ENCODE measurements at regions not wholly inside any gene's neighbourhood (a gene's known extent, or its start where the extent isn't known, plus 50 kb on each side); places are given as distances from the start of the nearest gene placed in this dataset.
"Not testable (repeated sequence)": the region's sequence is repeated elsewhere in the genome, so short reads cannot be mapped to it uniquely, and the experiment has no call there.

DNA sequence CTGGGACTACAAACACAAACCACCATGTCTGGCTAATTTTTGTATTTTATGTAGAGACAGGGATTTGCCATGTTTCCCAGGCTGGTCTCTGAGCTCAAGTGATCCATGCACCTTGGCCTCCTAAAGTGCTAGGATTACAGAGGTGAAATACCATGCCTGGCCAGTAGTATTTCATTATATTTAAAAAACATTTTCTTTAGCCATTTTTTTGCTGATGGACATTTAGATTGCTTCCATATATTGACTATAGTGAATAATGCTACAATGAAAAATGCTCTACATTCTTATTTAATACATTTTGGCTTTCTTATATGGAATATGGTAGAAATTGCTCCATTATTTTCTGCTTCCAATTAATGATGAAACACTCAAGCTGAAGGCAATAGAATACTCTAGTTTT, 1439.7 kb downstream of the FSTL5 start:
- DNase-seq (ENCODE audit: low read depth): no peak
- TF ChIP-seq, protein P1, sequence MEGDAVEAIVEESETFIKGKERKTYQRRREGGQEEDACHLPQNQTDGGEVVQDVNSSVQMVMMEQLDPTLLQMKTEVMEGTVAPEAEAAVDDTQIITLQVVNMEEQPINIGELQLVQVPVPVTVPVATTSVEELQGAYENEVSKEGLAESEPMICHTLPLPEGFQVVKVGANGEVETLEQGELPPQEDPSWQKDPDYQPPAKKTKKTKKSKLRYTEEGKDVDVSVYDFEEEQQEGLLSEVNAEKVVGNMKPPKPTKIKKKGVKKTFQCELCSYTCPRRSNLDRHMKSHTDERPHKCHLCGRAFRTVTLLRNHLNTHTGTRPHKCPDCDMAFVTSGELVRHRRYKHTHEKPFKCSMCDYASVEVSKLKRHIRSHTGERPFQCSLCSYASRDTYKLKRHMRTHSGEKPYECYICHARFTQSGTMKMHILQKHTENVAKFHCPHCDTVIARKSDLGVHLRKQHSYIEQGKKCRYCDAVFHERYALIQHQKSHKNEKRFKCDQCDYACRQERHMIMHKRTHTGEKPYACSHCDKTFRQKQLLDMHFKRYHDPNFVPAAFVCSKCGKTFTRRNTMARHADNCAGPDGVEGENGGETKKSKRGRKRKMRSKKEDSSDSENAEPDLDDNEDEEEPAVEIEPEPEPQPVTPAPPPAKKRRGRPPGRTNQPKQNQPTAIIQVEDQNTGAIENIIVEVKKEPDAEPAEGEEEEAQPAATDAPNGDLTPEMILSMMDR (IDR thresholded peaks at IDR 0.05; ENCODE audit: low read depth, low read length, missing control alignments): no peak
- H3K4me3 ChIP-seq (ENCODE audit: low read depth, low read length): no peak overlapping the region

DNA sequence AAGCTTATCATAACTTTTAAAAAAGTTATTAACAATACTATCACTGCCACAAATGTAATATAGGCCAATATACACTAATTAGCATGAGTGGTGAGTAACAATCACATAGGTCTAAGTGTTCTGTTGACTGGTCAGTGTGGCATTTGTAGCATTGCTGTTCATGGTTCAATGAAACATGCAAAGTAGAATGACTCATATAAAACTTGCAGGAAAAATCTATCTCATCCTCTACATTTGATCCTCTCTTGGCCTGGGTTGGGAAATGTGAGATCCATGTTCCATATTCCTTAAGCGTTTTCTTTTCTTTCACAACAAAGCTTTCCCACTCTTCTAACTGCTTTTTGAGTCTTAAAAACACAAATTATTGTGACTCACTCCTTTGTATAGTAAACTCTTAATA, 1418.7 kb downstream of the FSTL5 start:
- TF ChIP-seq, protein P1 (IDR thresholded peaks at IDR 0.05; ENCODE audit: low read depth, low read length, missing control alignments): no peak
- no peak overlapping the region for H3K4me3 ChIP-seq (ENCODE audit: low read depth, low read length)
- no peak for DNase-seq (ENCODE audit: low read depth)

DNA sequence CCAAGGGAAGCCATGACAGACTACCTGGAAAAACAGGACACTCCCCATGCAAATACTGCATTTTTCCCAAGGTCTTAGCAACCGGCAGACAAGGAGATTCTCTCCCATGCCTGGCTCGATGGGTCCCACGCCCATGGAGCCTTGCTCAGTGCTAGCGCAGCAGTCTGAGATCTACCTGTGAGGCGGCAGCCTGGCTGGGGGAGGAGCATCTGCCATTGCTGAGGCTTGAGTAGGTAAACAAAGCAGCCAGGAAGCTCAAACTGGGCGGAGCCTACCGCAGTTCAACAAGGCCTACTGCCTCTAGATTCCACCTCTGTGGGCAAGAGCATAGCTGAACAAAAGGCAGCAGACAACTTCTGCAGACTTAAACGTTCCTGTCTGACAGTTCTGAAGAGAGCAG, 1417.2 kb downstream of the FSTL5 start:
- not testable (repeated sequence) for H3K4me3 ChIP-seq (ENCODE audit: low read depth, low read length); DNase-seq (ENCODE audit: low read depth)

DNA sequence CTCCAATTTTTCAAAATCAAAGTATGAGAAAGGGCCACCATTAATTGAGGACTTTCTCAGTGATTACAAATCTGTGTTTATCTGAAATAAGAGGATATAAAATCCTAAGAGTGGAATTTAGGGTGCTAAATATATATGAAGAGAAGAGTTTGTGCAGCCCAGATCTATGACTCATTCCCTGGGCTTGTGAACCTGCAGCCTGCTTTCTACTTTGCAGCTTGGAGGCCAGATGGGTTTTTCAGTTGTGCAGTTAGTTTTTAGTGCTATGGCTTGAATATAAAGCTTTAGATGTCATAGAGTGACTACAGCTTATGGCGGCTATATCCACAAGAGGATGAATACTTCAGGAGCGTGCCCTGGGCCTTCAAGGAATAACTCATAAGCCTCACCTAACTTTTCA, 1391.1 kb downstream of the FSTL5 start:
- TF ChIP-seq, protein P1 (IDR thresholded peaks at IDR 0.05; ENCODE audit: low read depth, low read length, missing control alignments): no peak
- H3K4me3 ChIP-seq (ENCODE audit: low read depth, low read length): no peak overlapping the region
- no peak for DNase-seq (ENCODE audit: low read depth)

DNA sequence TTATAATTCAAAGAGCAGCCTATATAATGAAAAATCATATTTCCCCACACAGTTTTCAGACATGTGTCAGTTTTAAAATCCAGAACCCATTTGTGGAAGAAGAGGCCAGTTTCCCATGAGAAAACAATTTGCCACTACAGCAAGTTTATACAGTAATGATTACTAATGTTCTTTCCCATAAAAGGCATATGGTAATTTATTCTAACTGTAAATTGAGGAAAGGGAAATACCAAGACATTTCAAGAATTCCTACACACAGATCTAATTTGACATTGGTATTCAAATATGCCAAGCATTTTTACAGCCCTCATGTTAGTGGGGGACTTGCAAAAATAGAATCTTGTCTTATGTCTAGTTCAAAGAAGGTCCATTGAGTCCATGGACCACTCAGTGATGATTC, 1368.6 kb downstream of the FSTL5 start:
- H3K4me3 ChIP-seq (ENCODE audit: low read depth, low read length): no peak overlapping the region
- TF ChIP-seq, protein P1 (IDR thresholded peaks at IDR 0.05; ENCODE audit: low read depth, low read length, missing control alignments): no peak
- no peak for DNase-seq (ENCODE audit: low read depth)

DNA sequence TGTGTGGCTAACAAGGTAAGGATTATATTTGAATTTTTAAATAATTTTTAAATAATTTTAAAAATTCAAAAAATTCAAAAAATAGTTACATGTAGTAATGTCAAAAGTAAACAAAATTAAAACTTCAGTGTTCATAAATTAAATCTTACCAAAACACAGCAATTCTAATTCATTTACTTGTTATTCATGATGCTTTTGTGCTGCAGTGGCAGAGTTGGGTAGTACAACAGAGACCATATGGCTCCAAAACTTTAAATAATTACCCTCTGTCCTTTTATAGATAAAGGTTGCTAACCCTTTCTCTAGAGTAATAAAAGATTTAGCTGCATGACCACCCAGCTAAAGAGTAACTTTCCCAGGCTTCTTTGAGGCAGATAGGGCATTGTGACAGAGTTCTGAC, 1355.6 kb downstream of the FSTL5 start:
- no peak for DNase-seq (ENCODE audit: low read depth)

DNA sequence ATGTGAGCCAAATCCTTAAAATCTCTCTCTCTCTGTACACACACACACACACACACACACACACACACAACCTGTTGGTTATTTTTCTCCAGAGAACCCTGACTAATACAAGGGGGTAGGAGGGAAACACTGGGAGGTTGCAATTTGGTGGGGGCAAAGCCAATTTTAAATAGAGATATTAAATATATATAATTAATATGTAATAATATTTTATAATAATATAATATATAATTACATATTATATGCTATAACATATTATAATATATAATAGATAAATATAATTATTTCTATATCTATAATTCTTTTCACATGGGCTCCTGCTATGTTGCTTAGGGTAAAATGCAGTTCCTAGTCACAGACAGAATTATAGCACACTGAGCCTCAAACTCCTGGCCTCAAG, 1354.2 kb downstream of the FSTL5 start:
- H3K4me3 ChIP-seq (ENCODE audit: low read depth, low read length): no peak overlapping the region
- TF ChIP-seq, protein P1 (IDR thresholded peaks at IDR 0.05; ENCODE audit: low read depth, low read length, missing control alignments): no peak
- DNase-seq (ENCODE audit: low read depth): no peak

More for the DNA sequence above, 1355.6 kb downstream of the FSTL5 start:
- no peak overlapping the region for H3K4me3 ChIP-seq (ENCODE audit: low read depth, low read length)
- TF ChIP-seq, protein P1 (IDR thresholded peaks at IDR 0.05; ENCODE audit: low read depth, low read length, missing control alignments): no peak

DNA sequence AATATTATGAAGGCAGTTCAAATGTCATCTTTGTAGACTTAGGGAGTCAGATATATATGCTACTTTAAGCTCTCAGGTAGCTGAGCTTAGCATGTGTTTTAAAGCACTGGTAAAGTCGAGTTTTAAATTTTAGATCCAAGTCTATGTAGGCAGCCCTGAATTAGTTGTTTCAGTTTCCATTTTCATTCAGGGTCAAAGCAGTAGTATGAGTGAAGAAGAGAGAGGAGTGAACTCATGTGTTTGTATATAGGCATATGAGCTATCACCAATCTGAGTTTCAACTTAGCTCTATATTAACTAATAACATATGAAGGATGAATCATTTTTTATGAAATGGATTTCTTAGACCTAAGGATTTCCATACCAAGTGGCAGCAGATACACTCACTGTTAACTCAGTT, 1353.4 kb downstream of the FSTL5 start:
- H3K4me3 ChIP-seq (ENCODE audit: low read depth, low read length): no peak overlapping the region

More for the DNA sequence above, 1353.4 kb downstream of the FSTL5 start:
- TF ChIP-seq, protein P1 (IDR thresholded peaks at IDR 0.05; ENCODE audit: low read depth, low read length, missing control alignments): no peak
- DNase-seq (ENCODE audit: low read depth): no peak
